ENCODE measurements at regions not wholly inside any gene's neighbourhood (a gene's known extent, or its start where the extent isn't known, plus 50 kb on each side); places are given as distances from the start of the nearest gene placed in this dataset.

DNA sequence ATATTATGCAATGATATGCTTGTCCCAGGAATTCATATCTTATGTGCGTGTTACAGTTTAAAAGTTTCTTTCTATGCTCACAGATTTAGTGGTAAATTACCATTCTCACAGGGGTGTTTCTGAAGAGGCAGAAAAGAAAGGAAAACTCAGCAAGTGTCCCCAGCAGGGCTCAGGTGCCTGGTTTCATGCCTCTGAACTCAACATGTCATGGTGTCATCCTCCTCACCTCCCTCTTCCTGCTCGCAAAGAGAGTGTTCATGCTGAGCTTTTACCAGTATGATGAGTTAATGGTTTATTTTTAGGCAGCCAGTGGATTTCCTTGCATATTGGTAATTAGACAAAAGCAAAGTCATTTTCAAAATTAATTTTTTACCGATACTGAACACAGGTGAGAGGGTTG, 492.9 kb upstream of the ZEB2 start:
- no peak for DNase-seq
- Histone ChIP-seq H3K4me1 (no peaks in the 10 kb centered on the region), H3K27ac (no peak overlapping the region), H3K4me3 (no peak overlapping the region), H3K36me3 (ENCODE audit: low read depth, missing control alignments) (no peaks in the 10 kb centered on the region), H3K27me3 (no peaks in the 10 kb centered on the region), H3K9me3 (no peaks in the 10 kb centered on the region)
- no peak for TF ChIP-seq POLR2A (IDR thresholded peaks at IDR 0.05)
- TF ChIP-seq, protein P1, sequence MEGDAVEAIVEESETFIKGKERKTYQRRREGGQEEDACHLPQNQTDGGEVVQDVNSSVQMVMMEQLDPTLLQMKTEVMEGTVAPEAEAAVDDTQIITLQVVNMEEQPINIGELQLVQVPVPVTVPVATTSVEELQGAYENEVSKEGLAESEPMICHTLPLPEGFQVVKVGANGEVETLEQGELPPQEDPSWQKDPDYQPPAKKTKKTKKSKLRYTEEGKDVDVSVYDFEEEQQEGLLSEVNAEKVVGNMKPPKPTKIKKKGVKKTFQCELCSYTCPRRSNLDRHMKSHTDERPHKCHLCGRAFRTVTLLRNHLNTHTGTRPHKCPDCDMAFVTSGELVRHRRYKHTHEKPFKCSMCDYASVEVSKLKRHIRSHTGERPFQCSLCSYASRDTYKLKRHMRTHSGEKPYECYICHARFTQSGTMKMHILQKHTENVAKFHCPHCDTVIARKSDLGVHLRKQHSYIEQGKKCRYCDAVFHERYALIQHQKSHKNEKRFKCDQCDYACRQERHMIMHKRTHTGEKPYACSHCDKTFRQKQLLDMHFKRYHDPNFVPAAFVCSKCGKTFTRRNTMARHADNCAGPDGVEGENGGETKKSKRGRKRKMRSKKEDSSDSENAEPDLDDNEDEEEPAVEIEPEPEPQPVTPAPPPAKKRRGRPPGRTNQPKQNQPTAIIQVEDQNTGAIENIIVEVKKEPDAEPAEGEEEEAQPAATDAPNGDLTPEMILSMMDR (IDR thresholded peaks at IDR 0.05) = no peak
- 89 to 93% methylated on average over 3 of the region's 3 CpGs for WGBS, 2 donors
- intact Hi-C loops (cut with DNase I; ENCODE audit: low total_unique reads) = no loop called here

DNA sequence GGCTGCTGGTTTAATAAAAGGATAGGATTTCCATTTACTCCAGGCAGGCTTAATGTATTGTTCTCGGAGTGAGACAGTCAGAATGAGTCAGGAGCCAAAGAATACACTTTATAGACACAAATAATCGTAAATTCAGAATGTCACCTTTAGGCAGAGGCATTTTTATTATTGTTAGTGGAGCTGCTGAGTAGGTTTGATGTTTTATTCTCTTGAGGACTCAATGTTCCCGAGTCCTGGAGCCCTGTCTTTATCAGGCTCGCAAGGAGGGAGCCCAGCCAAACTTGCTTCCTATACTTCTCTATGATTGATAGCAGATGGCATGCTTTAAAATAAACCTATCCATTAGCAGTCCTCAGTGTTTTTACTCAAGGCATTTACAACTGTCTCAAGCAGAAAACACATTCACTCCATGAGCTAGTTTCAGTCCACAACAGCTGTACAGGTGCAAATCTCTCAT, 492.3 kb upstream of the ZEB2 start:
- H3K27me3 ChIP-seq = no peaks in the 10 kb centered on the region
- H3K9me3 ChIP-seq = no peaks in the 10 kb centered on the region
- WGBS, 2 donors = 29 to 40% methylated on average over 4 of the region's 4 CpGs
- TF ChIP-seq POLR2A (IDR thresholded peaks at IDR 0.05) = no peak
- TF ChIP-seq, protein P1 (IDR thresholded peaks at IDR 0.05) = no peak
- intact Hi-C loops (cut with DNase I; ENCODE audit: low total_unique reads) = no loop called here
- no peak overlapping the region for H3K27ac ChIP-seq
- H3K4me1 ChIP-seq = no peaks in the 10 kb centered on the region
- no peak for DNase-seq
- H3K36me3 ChIP-seq (ENCODE audit: low read depth, missing control alignments) = no peaks in the 10 kb centered on the region
- H3K4me3 ChIP-seq = no peak overlapping the region

DNA sequence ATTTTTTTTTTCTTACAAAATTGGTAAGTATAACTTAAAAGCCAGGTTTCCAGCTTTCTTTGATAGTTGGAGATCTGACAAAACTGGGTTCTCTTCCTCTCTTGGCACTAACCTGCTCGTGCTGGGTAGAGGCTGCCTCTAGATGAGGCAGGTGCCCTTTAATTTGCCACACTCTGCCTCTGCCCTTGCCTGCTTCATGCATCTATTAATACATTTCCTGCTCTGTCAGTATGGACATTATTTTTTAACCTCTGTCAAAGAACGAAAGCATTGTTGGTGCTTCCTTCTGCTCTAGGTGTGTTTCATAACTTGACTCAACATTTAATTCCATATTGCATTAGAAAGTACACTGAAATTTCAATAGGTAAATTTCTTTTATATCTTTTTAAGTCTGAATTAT, 490.7 kb upstream of the ZEB2 start:
- 90% methylated on average over 2 of the region's 2 CpGs for WGBS, 2 donors
- DNase-seq = no peak
- intact Hi-C loops (cut with DNase I; ENCODE audit: low total_unique reads) = no loop called here
- H3K27me3 ChIP-seq = no peaks in the 10 kb centered on the region
- H3K9me3 ChIP-seq = no peaks in the 10 kb centered on the region
- no peaks in the 10 kb centered on the region for H3K4me1 ChIP-seq
- H3K4me3 ChIP-seq = no peak overlapping the region
- H3K27ac ChIP-seq = no peak overlapping the region
- no peak for TF ChIP-seq POLR2A (IDR thresholded peaks at IDR 0.05)
- TF ChIP-seq, protein P1 (IDR thresholded peaks at IDR 0.05) = no peak
- H3K36me3 ChIP-seq (ENCODE audit: low read depth, missing control alignments) = no peaks in the 10 kb centered on the region

DNA sequence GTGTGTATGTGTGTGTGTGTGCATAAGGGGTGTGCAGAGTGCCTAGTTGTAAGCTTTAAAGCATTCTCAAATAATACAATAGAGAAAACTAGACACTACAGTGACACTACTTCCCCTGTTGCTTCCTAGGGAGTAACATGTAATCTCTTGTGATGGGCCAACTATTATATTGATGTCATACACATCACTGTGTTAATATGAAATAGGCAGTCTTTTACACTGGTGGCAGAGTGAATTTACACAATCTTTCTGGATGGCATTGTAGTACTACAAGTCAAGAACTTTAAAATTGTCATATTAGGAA, 488.0 kb upstream of the ZEB2 start:
- no peak for DNase-seq
- Histone ChIP-seq H3K4me1 (no peaks in the 10 kb centered on the region), H3K27me3 (no peaks in the 10 kb centered on the region), H3K36me3 (ENCODE audit: low read depth, missing control alignments) (no peaks in the 10 kb centered on the region), H3K4me3 (no peak overlapping the region), H3K27ac (no peak overlapping the region), H3K9me3 (no peaks in the 10 kb centered on the region)
- intact Hi-C loops (cut with DNase I; ENCODE audit: low total_unique reads) = no loop called here
- TF ChIP-seq POLR2A (IDR thresholded peaks at IDR 0.05) = no peak
- TF ChIP-seq, protein P1 (IDR thresholded peaks at IDR 0.05) = no peak

DNA sequence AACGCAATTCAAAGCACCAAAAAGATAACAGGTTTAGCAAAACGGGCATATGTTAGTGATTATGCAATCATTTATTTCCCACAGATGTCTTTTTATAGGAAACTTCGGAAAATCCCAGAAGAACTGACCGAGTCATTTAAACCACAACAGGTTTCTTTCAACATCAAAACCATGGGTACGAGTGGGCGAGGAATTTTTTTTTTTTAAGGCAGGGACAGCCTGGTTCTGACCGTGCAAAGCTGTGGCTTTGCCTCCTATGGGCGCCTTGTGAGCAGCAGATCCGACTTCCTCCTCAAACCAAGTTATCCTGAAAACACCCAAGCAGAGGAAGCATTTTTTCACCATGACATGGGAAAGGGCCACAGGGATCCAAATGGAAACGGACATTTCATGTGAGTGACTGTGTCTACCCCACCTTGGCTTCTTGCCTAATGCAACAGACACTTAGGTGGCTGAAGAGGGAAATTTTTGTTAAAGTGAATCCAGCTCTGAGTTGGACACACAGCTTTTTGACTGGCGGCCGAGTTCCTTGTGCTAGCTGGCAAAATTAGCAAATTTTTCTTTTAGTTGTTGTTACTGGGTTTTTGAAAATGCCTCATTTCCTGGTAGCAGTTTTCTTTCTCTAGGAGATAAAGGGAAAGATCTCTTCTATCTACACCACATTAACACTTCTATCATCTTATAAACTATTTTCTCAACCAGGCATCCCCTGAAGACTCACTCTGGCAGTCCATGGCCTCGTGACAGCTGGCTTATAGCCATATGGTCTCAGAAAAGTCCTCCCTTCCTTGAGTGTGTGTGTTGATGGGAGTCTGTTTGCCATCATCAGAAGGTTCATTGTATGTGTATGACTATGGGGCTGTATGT, 487.4 kb upstream of the ZEB2 start:
- no peak for TF ChIP-seq POLR2A (IDR thresholded peaks at IDR 0.05)
- TF ChIP-seq, protein P1 (IDR thresholded peaks at IDR 0.05) = no peak
- Histone ChIP-seq H3K36me3 (ENCODE audit: low read depth, missing control alignments) (no peaks in the 10 kb centered on the region), H3K27me3 (no peaks in the 10 kb centered on the region), H3K27ac (no peak overlapping the region), H3K9me3 (no peaks in the 10 kb centered on the region), H3K4me3 (no peak overlapping the region), H3K4me1 (no peaks in the 10 kb centered on the region)
- 70 to 73% methylated on average over 13 of the region's 13 CpGs for WGBS, 2 donors
- intact Hi-C loops (cut with DNase I; ENCODE audit: low total_unique reads) = no loop called here
- no peak for DNase-seq

Data from testis (tissue), 2 donors.